ENCODE measurements at regions not wholly inside any gene's neighbourhood (a gene's known extent, or its start where the extent isn't known, plus 50 kb on each side); places are given as distances from the start of the nearest gene placed in this dataset.

DNA sequence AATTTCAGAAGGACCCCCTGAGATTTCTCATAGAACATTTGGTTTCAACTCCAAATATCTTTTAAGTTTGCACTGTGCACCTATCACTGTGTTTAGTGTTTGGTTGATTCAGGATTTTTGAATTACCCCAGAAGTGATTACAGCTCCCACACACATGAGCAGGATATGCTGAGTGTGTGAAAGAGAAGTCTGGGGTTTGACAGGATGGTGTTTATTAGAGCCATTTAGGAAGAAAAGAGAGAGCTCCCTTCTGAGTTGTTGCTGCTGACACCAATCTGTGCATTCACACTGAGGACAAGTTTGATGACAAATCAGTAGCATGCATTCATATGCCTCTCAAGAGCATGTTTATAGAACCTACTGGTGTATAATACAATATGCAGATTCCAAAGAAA lies 118.1 kb downstream of the RPL22L1 start:
- no peak for DNase-seq

- DNase-seq, result no peak
Measured at GRCh38 chr3:170751083-170751898, 118.7 kb downstream of the RPL22L1 start.

- no peak for DNase-seq
Measured at GRCh38 chr3:170750478-170750830, 119.5 kb downstream of the RPL22L1 start.

DNA sequence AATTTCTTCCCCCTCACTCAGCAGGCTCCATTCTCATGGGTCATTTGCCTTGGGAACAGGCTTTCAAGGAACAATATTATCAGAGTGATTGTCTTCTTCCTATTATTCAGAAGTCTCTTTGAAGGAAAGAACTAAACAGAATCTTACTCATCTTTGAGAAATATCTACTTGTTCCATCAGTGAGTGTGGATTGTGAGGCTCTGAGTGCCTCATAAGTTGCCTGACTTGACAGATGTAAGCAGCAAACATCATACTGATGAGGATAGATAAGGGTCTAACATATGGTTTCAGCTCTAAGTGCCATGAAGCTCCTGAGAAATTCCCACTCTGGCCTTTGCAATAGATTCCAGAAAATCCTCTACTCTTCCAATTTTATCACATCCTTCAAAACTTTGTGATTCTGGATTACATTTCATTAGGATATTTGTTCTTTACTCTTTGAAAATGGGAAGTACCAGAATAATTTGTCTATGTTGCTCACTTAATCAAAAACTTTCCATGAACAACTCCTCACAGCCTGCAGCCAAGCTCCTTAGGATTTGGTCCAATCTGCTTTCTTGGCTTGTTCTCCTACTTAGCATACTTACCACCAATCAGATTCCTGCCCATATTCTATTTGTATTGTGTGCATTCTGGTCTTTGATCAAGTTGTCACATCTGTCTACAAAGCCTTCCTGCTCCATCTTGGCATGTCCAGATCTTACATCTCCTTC lies 120.1 kb downstream of the RPL22L1 start:
- DNase-seq, result no peak

GRCh38 chr3:170749185-170749584 lies 120.8 kb downstream of the RPL22L1 start:
- no peak for DNase-seq

- DNase-seq, result no peak
Measured at GRCh38 chr3:170746175-170746942, 123.6 kb downstream of the RPL22L1 start.

GRCh38 chr3:170745211-170745718 lies 124.7 kb downstream of the RPL22L1 start:
- no peak for DNase-seq

DNA sequence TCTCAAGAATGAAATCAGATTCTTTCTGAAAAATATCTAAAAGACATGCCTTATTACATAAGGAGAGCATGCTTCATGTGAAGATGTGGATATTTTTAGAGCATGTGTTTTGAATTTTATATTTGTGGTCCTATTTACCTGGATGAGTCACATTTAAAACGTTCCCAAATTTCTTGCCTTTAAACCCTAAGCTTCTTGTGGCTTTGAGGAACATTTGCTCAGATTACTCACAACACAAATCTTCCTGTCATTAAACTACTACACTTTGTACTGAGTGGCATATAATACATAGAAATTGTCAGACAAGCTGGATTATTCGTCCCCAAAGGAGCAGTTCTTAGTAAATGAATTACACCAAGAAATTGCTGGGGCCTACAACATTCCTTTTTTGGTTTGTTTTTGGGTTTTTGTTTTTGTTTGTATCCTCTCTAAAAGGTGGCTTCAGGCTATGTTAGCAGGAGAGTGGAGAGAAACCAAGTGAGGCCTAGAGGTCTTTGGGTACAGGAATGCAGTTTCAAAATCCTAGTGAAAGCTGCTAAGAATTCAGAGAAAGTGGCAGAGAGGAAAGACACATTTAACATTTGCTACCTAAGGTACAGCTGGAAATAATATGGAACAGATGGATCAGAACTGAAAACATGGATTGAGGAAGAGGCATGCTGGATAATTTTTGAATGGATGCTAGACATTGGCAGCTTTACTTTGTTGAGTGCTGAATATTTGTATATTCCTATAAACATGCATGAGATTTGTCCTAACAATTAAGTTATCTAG lies 128.1 kb downstream of the RPL22L1 start:
- no peak for DNase-seq

- DNase-seq, result no peak
Measured at GRCh38 chr3:170740726-170741591, 129.0 kb downstream of the RPL22L1 start.

DNA sequence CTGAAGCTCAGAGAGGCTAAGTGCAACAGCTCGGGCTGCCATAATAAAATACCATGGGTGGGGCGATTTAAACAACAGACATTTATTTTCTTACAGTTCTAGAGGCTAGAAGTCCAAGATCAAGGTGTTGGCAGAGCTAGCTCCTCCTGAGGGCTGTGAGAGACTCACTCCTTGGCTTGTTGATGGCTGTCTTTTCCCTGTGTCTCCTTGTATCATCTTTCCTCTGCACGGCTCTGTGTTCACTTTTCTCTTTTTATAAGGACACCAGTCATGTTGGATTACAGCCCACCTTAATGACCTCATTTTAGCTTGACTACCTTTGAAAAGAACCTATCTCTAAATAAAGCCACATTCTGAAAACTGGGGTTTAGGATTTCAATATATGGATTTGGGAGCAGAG lies 129.7 kb downstream of the RPL22L1 start:
- DNase-seq, result no peak

DNA sequence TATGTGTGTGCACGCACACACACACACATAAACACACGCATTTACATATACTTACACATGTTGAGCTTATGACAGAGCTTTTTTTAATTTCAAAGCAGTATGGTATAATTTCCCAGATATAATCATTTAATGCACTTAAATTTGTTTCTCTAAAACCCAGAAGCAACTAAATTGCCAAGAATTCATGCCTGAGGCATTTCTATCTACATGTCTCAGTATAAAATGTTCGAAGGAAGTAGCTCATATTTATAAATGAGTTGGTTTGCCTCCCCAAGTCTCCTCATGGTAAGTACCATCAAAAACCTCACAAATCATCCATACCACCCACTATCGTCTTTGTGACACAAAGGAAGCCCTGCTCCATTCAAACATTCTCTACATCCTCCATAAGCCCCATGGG lies 130.6 kb downstream of the RPL22L1 start:
- no peak for DNase-seq

DNA sequence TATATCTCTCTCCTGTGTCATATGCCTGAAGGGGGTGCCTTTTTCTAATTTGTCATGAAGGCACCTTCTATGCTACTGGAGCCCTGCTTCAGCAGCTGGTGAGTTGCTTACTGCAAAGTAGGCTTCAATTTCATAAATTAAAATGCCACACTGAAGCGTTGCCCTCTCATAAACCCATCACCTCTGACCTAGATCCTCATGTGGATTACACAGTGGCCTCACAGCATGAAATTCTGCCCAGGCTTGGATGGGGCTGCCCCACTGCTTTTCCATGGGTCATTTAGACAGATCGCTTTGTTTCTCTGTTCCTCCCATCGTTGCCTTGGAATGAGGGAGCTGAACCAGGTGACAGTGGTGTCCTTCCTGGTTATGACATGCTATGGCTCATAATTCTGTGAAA lies 131.2 kb downstream of the RPL22L1 start:
- no peak for DNase-seq

GRCh38 chr3:170737498-170738162 lies 132.4 kb downstream of the RPL22L1 start:
- DNase-seq, result no peak

GRCh38 chr3:170735821-170736220 lies 134.2 kb downstream of the RPL22L1 start:
- no peak for DNase-seq

GRCh38 chr3:170734735-170735065 lies 135.3 kb downstream of the RPL22L1 start:
- no peak for DNase-seq

DNA sequence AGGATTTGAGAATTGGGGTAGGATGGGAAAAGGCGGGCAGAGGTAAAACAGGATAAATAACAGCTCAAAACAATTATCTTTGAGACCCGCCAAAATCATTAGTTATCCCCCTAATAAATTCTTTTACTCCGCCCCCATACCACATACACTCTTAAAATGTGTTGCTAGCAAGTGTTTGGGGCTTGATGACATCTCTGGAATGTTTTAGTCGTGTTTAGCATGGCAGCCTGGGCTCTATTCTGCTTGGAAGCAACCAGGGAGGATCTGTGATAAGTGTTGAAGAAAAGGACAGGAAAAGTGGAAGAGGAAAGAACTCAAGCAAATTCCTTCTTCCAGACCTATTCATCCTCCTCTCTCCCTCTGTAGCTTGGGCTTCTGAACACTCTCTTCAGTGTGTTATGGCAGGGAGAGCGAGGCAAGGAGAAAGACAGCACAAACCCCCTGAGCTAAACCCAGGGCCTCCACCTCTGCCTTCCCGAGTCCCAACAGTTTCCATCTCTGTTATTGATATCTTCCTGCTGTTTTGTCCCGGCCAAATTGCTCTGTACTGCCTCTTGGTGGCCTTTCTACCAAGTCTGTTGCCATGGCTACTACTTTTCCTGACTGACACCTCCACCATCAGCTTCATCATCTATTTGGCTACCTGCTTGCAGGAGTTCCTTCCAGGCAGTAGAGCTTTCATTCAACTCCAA lies 135.8 kb downstream of the RPL22L1 start:
- DNase-seq, result no peak

GRCh38 chr3:170732660-170733245 lies 137.2 kb downstream of the RPL22L1 start:
- no peak for DNase-seq

- no peak for DNase-seq
Measured at GRCh38 chr3:170731281-170731680, 138.7 kb downstream of the RPL22L1 start.

GRCh38 chr3:170730071-170730812 lies 139.8 kb downstream of the RPL22L1 start:
- DNase-seq, result no peak

- DNase-seq, result no peak
Measured at GRCh38 chr3:170728181-170728580, 141.8 kb downstream of the RPL22L1 start.
